Small intestine (tissue), 7 donors: ENCODE measurements at regions not wholly inside any gene's neighbourhood (a gene's known extent, or its start where the extent isn't known, plus 50 kb on each side); places are given as distances from the start of the nearest gene placed in this dataset.

Experiments used
- DNase-seq, 2 donors: peaks; one replicate each; pipeline versions ENCODE4 v3.0.0 to v3.0.0-alpha.2; 2013
- FAIRE-seq: peaks from 2 replicates; lab custom pipeline; 2012; peaks lifted over from hg19 to GRCh38; lab: Jason Lieb, UNC
- H3K27ac ChIP-seq, 3 donors: one replicate each; pipeline ENCODE4 v1.5.1; 2013; ENCODE audit warnings: low read length in 2 of 3, mild to moderate bottlenecking in 2 of 3, control low read depth in 1 of 3, inconsistent platforms in 1 of 3, low read depth in 1 of 3, moderate library complexity in 1 of 3
- H3K27me3 ChIP-seq, 3 donors: one replicate each; pipeline ENCODE4 v1.6.1; 2013; ENCODE audit warnings: low read length in 3 of 3, inconsistent platforms in 1 of 3; ENCODE audit not compliant: control insufficient read depth in 3 of 3, insufficient read depth in 3 of 3
- H3K36me3 ChIP-seq, 3 donors: one replicate each; pipeline ENCODE4 v1.6.1; 2013; ENCODE audit warnings: low read length in 3 of 3, inconsistent platforms in 1 of 3, low read depth in 1 of 3, mild to moderate bottlenecking in 1 of 3, moderate library complexity in 1 of 3; ENCODE audit not compliant: control insufficient read depth in 3 of 3, insufficient read depth in 2 of 3
- H3K4me1 ChIP-seq, 3 donors: one replicate each; pipeline ENCODE4 v1.6.1; 2013; ENCODE audit warnings: low read length in 2 of 3, inconsistent platforms in 1 of 3, low read depth in 1 of 3, mild to moderate bottlenecking in 1 of 3, moderate library complexity in 1 of 3; ENCODE audit not compliant: control insufficient read depth in 3 of 3, insufficient read depth in 2 of 3
- H3K4me3 ChIP-seq, 3 donors: one replicate each; pipeline ENCODE4 v1.5.1; 2013; ENCODE audit warnings: low read length in 3 of 3, control low read depth in 1 of 3, inconsistent platforms in 1 of 3, low read depth in 1 of 3, mild to moderate bottlenecking in 1 of 3, moderate library complexity in 1 of 3
- H3K9me3 ChIP-seq, 2 donors: one replicate each; pipeline ENCODE4 v1.6.1; 2013; ENCODE audit warnings: low read depth in 1 of 2, low read length in 1 of 2; ENCODE audit not compliant: control insufficient read depth in 2 of 2, insufficient read depth in 1 of 2
- WGBS, 3 donors: extraction: QIAGEN DNeasy Blood & Tissue Kit; methylation state at CpG; one replicate each; pipeline ENCODE4 v1.1.7; 2013; 5-methylcytosine and 5-hydroxymethylcytosine counted together
- donor health status: healthy with polysubstance abuse.
- donor health status: control.
- donor health status: control.
- donor health status: Bipolar disorder and iron deficiency.
- donor health status: healthy.

- FAIRE-seq, result no peak
- H3K4me3 ChIP-seq, result no peak overlapping the region
- no peaks in the 10 kb centered on the region for H3K4me1 ChIP-seq
- no peak overlapping the region for H3K27ac ChIP-seq
- peak in 1 of 2 donors; percentile 2 for DNase-seq
- H3K9me3 ChIP-seq, result no peaks in the 10 kb centered on the region
- H3K36me3 ChIP-seq, result no peaks in the 10 kb centered on the region
- 36 to 43% (median 37%) methylated on average over 7 of the region's 7 CpGs for WGBS, 3 donors
- H3K27me3 ChIP-seq, result no peaks in the 10 kb centered on the region
These were observed 51.6 kb upstream of the KCND3 start for GRCh38 chr1:112040891-112041740.

- H3K4me1 ChIP-seq, result no peaks in the 10 kb centered on the region
- DNase-seq, result no peak
- H3K4me3 ChIP-seq, result no peak overlapping the region
- no peaks in the 10 kb centered on the region for H3K27me3 ChIP-seq
- no peak overlapping the region for H3K27ac ChIP-seq
- no peaks in the 10 kb centered on the region for H3K36me3 ChIP-seq
- H3K9me3 ChIP-seq, result no peaks in the 10 kb centered on the region
- no peak for FAIRE-seq
These were observed 54.4 kb upstream of the KCND3 start for GRCh38 chr1:112043901-112044300.

GRCh38 chr1:112044745-112045144 is 55.3 kb upstream of the KCND3 start:
- DNase-seq (no peak), FAIRE-seq (no peak)
- H3K27me3 ChIP-seq, result no peaks in the 10 kb centered on the region
- no peak overlapping the region for H3K27ac ChIP-seq
- no peaks in the 10 kb centered on the region for H3K4me1 ChIP-seq
- no peaks in the 10 kb centered on the region for H3K9me3 ChIP-seq
- 64 to 79% (median 65%) methylated on average over 3 of the region's 3 CpGs for WGBS, 3 donors
- H3K4me3 ChIP-seq, result no peak overlapping the region
- no peaks in the 10 kb centered on the region for H3K36me3 ChIP-seq

- FAIRE-seq (no peak), DNase-seq (no peak)
- no peaks in the 10 kb centered on the region for H3K4me1 ChIP-seq
- no peak overlapping the region for H3K27ac ChIP-seq
- no peaks in the 10 kb centered on the region for H3K27me3 ChIP-seq
- WGBS, 3 donors, result 64 to 92% (median 86%) methylated on average over 2 of the region's 2 CpGs
- H3K4me3 ChIP-seq, result no peak overlapping the region
- H3K9me3 ChIP-seq, result no peaks in the 10 kb centered on the region
- no peaks in the 10 kb centered on the region for H3K36me3 ChIP-seq
These were observed 57.2 kb upstream of the KCND3 start for GRCh38 chr1:112046630-112047029.

GRCh38 chr1:112048421-112048820 is 59.0 kb upstream of the KCND3 start:
- Histone ChIP-seq H3K4me1 (no peaks in the 10 kb centered on the region), H3K27ac (no peak overlapping the region), H3K4me3 (no peak overlapping the region), H3K36me3 (no peaks in the 10 kb centered on the region), H3K9me3 (no peaks in the 10 kb centered on the region), H3K27me3 (no peaks in the 10 kb centered on the region)
- FAIRE-seq, result no peak
- WGBS, 3 donors, result 73 to 81% (median 73%) methylated on average over 1 of the region's 1 CpG
- no peak for DNase-seq

GRCh38 chr1:112054510-112054909 is 65.0 kb upstream of the KCND3 start:
- no peaks in the 10 kb centered on the region for H3K4me1 ChIP-seq
- no peaks in the 10 kb centered on the region for H3K36me3 ChIP-seq
- H3K27me3 ChIP-seq, result no peaks in the 10 kb centered on the region
- WGBS, 3 donors, result 90 to 95% (median 93%) methylated on average over 2 of the region's 2 CpGs
- DNase-seq, result no peak
- no peaks in the 10 kb centered on the region for H3K9me3 ChIP-seq
- H3K27ac ChIP-seq, result no peak overlapping the region
- FAIRE-seq, result no peak
- H3K4me3 ChIP-seq, result no peak overlapping the region

- no peaks in the 10 kb centered on the region for H3K27me3 ChIP-seq
- 62 to 75% (median 73%) methylated on average over 5 of the region's 5 CpGs for WGBS, 3 donors
- no peak for DNase-seq
These were observed 66.9 kb upstream of the KCND3 start for GRCh38 chr1:112056354-112056753.

GRCh38 chr1:112057736-112058135 is 68.3 kb upstream of the KCND3 start:
- no peaks in the 10 kb centered on the region for H3K4me1 ChIP-seq
- no peak overlapping the region for H3K4me3 ChIP-seq
- DNase-seq (no peak), FAIRE-seq (no peak)
- no peaks in the 10 kb centered on the region for H3K36me3 ChIP-seq
- 69 to 80% (median 76%) methylated on average over 5 of the region's 5 CpGs for WGBS, 3 donors
- H3K9me3 ChIP-seq, result no peaks in the 10 kb centered on the region
- no peaks in the 10 kb centered on the region for H3K27me3 ChIP-seq
- H3K27ac ChIP-seq, result no peak overlapping the region

More at GRCh38 chr1:112056354-112056753, 66.9 kb upstream of the KCND3 start:
- FAIRE-seq, result no peak
- H3K36me3 ChIP-seq, result no peaks in the 10 kb centered on the region
- no peaks in the 10 kb centered on the region for H3K9me3 ChIP-seq
- no peak overlapping the region for H3K4me3 ChIP-seq
- no peak overlapping the region for H3K27ac ChIP-seq
- H3K4me1 ChIP-seq, result no peaks in the 10 kb centered on the region
